CD4-positive, alpha-beta T cell treated with Interleukin-12 subunit alpha and Interleukin-12 subunit beta, for 1 hour (primary cell): ENCODE measurements at regions not wholly inside any gene's neighbourhood (a gene's known extent, or its start where the extent isn't known, plus 50 kb on each side); places are given as distances from the start of the nearest gene placed in this dataset.
"Not testable (repeated sequence)": the region's sequence is repeated elsewhere in the genome, so short reads cannot be mapped to it uniquely, and the experiment has no call there.

Experiments
- DNase-seq: peaks from one replicate; pipeline ENCODE4 v3.0.0-alpha.2; 2020

GRCh38 chr10:81135851-81136250 lies 598.1 kb downstream of the SH2D4B start:
- DNase-seq: no peak

DNA sequence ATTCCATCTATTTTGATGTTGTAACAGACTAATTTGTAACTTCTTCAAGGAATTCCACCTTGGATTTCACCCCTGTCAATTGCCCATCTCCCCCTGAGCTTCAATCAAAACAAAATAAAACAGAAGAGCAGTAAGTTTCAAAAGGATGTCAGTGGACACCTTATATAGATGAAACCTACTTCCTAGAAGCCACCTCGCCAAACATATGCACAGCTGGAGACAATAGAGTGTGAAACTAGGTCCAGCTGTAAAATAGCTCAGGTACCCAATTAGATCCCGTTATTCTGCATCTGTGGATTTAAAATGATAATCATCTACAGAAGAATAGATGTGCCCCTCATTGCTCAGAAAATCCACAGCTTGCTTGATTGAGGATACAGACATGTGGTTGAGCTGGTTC lies 598.6 kb downstream of the SH2D4B start:
- no peak for DNase-seq

DNA sequence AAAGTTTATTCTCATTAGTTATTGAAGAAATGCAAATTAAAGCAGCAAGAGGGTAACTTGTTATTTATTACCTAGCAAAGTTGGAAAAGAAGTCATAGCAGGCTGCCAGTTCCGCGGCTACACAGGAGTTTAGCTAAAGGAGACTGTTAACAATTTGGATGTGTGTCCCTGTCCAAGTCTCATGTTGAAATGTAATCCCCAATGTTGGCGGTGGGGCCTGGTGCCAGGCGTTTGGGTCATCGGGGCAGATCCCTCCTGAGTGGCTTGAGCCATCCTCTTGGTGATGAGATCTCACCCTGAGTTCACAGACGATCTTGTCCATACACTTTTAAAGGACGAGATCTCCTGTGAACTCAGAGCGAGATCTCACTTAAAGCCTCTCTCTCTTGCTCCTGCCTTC lies 608.3 kb downstream of the SH2D4B start:
- no peak for DNase-seq

DNA sequence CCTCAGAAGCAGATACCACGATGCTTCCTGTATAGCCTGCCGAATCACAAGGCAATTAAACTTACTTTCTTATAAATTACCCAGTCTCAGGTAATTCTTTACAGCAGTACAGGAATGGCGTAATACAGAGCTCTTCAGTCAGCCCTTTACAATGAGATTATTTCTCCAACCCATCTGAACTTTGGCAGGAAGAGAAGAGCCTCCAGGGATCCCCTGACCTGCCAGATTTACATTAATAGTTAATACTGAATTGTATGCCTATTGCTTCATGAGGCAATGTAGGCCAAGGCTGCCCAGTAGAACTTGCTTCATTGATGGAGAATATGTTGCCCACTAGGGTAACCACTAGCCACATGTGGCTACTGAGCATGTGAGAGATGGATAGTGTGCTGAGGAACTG lies 608.7 kb downstream of the SH2D4B start:
- DNase-seq: no peak

DNA sequence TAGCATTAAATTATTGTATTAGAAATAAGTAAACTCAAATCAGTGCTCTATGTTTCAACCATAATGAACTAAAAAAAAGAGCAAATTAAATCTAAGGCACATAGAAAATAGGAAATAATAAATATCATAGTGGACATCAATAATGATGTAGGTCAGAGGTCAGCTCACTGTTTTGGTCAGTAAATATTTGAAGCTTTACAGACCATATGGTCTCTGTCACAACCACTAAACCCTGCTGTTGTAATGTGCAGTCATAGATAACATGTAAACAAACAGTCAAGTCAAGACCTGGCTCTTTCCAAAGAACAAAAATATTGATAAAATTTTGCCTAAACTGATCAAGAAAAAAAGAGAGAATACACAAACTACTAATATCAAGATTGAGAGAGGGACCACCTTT lies 615.0 kb downstream of the SH2D4B start:
- no peak for DNase-seq

- no peak for DNase-seq
Measured at GRCh38 chr10:81157681-81158080, 620.0 kb downstream of the SH2D4B start.

GRCh38 chr10:81177651-81178244 lies 640.0 kb downstream of the SH2D4B start:
- DNase-seq: no peak

- no peak for DNase-seq
Measured at GRCh38 chr10:81179324-81179723, 641.6 kb downstream of the SH2D4B start.

DNA sequence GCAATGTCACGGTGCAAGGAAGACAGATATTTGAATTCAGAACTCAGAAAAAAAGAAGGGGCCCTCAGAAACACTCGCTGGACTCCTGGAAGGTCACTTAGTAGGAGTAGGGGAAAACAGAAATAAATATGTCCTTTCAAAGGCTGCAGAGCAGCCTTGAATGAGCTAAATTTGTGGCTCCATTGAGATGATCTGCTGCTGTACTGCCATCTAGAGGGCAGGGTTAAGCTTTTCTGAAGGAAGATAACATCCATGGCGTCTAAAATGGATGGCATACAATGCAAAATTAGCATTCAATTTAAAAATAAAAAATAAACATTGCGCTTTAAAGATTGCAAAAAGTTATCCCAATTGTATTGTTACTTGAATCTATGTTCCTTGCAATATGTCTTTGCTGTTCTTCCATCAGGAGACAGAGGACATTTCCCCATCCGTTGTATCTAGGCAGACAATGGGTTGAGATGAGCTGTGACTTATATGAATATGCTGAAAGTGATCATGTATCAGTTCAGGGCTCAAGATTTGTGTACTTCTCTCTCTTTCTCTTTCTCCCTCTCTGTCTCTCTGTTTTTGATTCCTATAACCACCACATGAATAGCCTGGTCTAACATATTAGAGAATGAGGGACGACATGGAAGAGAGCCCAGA lies 642.2 kb downstream of the SH2D4B start:
- DNase-seq: no peak

- no peak for DNase-seq
Measured at GRCh38 chr10:81182296-81182695, 644.6 kb downstream of the SH2D4B start.

DNA sequence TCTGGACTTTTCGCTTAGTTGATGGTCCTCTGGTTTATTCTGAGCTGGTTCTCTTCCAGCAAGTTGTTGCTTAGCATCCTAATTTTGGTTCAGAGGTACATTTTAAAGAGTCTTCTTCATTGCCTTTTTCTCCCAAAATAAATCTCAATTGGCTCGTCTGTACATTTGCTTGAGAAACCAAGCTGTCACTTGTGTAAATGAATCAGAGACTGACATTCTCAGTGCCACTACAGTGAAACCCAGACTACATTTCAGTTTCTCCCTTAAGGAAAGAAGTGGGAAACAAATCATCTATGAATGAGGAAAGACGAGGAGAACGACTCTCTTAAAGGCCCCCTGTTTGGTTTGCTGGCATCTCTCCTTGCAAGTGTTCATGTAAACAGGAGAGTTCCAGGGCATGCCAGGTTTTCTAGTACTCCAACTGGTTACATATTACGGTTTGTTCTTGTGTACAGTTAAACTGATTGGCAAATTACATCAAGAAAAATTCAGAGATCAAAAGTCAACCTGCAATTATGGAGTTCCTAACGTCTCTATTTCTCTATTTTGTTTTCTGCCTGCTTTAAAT lies 654.6 kb downstream of the SH2D4B start:
- DNase-seq: no peak

- no peak for DNase-seq
Measured at GRCh38 chr10:81200801-81201200, 663.1 kb downstream of the SH2D4B start.

DNA sequence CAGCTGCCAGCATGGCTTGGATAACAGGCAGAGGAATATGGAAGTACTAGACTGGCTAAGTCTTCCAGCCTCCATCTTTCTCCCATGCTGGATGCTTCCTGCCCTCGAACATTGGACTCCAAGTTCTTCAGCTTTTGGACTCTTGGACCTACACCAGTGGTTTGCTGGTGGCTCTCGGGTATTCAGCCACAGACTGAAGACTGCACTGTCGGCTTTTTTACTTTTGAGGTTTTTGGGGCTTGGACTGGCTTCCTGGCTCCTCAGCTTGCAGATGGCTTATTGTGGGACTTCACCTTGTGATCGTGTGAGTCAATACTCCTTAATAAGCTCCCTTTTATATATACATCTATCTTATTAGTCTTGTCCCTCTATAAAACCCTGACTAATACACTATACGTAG lies 667.6 kb upstream of the NRG3 start:
- DNase-seq: not testable (repeated sequence)

DNA sequence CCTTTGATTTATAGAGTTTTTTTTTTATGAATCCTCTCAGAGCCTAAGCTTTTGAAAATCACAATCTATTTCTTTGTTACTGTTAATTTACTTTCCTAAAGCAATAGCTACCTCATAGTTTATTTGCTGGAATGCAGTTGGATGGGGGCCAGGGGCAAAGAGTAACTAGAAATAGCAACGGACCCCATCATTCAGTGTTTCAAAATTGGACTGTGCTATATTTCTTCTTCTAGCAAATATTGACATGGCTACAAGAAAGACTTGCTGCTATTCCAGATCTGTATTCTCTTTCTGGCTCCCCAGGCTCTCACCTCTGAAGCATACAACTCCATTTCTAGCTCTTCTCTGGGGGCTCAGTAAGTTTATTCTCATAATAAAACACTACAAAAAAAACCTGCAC lies 661.6 kb upstream of the NRG3 start:
- DNase-seq: no peak

DNA sequence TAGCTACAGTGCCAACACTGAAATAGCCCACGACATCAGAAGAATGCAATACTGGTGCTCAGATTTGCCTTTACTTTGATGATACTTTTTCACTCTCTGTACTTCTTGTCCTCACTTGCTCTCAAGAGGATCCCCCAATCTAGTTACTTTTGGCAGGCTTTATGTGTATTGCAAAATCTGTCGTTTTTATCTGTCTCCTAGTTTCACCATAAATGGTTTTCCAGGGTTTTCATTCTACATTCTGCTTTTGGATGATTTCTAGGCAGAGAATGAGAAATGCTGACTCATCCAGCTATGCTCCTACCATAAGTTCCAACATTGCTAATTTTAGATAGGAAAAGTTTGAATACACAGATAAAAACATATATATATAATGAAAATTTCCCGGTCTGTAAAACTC lies 659.5 kb upstream of the NRG3 start:
- DNase-seq: no peak

GRCh38 chr10:81216949-81217348 lies 658.0 kb upstream of the NRG3 start:
- DNase-seq: no peak

- DNase-seq: no peak
Measured at GRCh38 chr10:81218307-81218706, 656.7 kb upstream of the NRG3 start.

DNA sequence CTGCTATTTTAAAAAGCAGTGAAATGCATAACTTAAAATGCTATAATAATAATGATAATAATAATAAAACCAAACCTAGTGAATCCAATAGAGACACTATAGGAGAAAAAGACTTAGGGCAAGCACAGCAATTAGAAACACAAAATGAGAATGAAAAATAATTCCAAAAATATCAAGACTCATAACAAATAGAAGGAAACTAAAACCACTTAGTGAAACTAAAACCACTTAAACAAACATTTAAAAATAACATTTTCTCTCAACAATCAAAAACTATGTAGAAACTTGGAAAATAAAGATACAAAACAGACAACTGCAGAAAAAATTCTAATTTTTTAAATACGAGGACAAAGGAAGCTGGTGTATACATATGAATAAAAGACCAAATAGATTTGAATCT lies 655.2 kb upstream of the NRG3 start:
- no peak for DNase-seq

- no peak for DNase-seq
Measured at GRCh38 chr10:81248886-81249285, 626.1 kb upstream of the NRG3 start.

- no peak for DNase-seq
Measured at GRCh38 chr10:81251457-81252115, 623.4 kb upstream of the NRG3 start.

- DNase-seq: not testable (repeated sequence)
Measured at GRCh38 chr10:81264991-81265390, 610.0 kb upstream of the NRG3 start.

DNA sequence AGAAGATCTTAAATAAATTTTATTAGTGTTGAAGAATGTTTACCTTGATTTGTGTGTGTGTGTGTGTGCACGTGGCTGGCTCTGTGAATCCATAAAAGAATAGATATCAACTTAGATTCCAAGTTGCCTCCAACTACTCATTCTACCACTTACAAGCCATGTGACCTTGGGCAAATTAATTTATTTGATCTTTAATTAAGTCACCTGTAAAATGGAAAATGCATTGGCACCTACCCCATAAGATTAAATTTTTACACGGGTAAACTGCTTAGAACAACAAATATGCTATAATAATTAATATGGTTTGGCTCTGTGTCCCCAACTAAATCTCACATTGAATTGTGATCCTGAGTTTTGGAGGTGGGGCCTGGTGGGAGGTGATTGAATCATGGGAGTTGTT lies 604.9 kb upstream of the NRG3 start:
- no peak for DNase-seq

DNA sequence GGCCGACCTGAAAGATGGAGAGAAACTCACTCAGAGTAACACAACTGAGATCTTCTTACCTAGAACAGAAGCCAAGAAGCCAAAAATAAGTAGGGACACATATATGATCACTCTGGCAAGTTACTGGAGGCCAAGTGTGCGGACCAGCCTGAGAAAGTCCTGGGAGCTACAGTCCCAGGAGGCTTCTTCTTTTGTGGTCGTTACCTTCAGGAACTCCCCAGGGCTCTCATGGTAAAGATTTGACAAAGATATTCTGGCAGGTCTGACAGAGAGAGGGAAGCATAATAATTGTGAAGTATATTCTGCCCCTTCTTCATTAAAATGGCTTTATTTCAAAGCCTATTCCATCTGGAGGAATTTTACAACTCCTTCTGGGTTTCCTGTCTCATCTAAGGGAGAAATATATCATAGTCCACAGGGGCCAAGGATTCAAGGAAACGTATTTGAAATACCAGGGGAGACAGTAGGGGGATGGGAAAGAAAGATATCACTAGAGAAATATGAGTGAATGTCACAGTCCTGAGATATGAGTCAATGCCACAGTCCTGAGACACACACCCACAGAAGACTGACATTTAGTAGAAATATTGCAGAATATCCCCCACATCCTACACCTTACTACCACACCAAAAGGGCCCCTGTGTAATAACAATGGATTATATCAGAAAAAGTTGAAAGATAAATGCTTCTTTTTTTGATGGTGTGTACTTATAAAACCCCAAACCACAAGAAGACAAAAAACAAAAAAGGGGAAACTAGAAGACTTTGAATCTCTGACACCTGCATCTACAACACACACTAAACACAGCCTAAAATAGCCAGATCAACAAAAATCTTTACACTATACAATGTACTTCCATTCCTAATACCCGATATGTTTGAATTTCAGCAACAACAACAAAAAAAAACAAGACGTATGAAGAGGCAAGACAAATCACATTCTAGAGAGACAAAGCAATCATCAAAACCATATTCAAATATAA lies 594.2 kb upstream of the NRG3 start:
- no peak for DNase-seq
